ENCODE measurements at regions not wholly inside any gene's neighbourhood (a gene's known extent, or its start where the extent isn't known, plus 50 kb on each side); places are given as distances from the start of the nearest gene placed in this dataset.

GRCh38 chr3:93746-94145 is 102.8 kb upstream of the CHL1 start:
- Histone ChIP-seq H3K9me3 (replicated peaks in 1 of 2; ENCODE audit: control insufficient read depth in 1 of 2, insufficient read depth in 1 of 2, low read length in 2 of 2) (no peaks in the 10 kb centered on the region), H4K20me1 (ENCODE audit: insufficient read depth, low read length) (no peaks in the 10 kb centered on the region), H3K4me3 (replicated peaks in 1 of 3; ENCODE audit: low read depth in 2 of 3, low read length in 3 of 3) (no peak overlapping the region), H3K4me2 (replicated peaks; ENCODE audit: extremely low read depth, low read length, poor library complexity, severe bottlenecking) (no peak overlapping the region), H3K27ac (ENCODE audit: low read depth in 1 of 2, low read length in 2 of 2) (no peak overlapping the region), H3K9ac (ENCODE audit: insufficient read depth, low read length, poor library complexity, severe bottlenecking) (no peak overlapping the region), H3K36me3 (replicated peaks in 1 of 2; ENCODE audit: control insufficient read depth in 1 of 2, insufficient read depth in 2 of 2, low read length in 2 of 2) (no peaks in the 10 kb centered on the region), H3K4me1 (ENCODE audit: control insufficient read depth in 1 of 2, insufficient read depth in 2 of 2, low read length in 2 of 2) (no peaks in the 10 kb centered on the region), H2AFZ (ENCODE audit: insufficient read depth, low read depth, low read length, poor library complexity, severe bottlenecking) (no peak overlapping the region), H3K27me3 (ENCODE audit: control insufficient read depth in 2 of 2, insufficient read depth in 2 of 2, low read length in 2 of 2) (no peaks in the 10 kb centered on the region), H3K79me2 (ENCODE audit: insufficient read depth, low read length) (no peaks in the 10 kb centered on the region)
- TF ChIP-seq, protein P1, sequence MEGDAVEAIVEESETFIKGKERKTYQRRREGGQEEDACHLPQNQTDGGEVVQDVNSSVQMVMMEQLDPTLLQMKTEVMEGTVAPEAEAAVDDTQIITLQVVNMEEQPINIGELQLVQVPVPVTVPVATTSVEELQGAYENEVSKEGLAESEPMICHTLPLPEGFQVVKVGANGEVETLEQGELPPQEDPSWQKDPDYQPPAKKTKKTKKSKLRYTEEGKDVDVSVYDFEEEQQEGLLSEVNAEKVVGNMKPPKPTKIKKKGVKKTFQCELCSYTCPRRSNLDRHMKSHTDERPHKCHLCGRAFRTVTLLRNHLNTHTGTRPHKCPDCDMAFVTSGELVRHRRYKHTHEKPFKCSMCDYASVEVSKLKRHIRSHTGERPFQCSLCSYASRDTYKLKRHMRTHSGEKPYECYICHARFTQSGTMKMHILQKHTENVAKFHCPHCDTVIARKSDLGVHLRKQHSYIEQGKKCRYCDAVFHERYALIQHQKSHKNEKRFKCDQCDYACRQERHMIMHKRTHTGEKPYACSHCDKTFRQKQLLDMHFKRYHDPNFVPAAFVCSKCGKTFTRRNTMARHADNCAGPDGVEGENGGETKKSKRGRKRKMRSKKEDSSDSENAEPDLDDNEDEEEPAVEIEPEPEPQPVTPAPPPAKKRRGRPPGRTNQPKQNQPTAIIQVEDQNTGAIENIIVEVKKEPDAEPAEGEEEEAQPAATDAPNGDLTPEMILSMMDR (IDR thresholded peaks at IDR 0.05), result no peak
- Mint-ChIP-seq H3K27me3 (ENCODE audit: low read depth in 3 of 3) (peaks cover 0 to 2% (median 0%) of the 10 kb centered on the region in 3 donors), H3K4me1 (no peaks in the 10 kb centered on the region), H3K9me3 (peaks cover 0 to 6% (median 2%) of the 10 kb centered on the region in 7 donors), H3K4me3 (no peak overlapping the region), H3K36me3 (no peaks in the 10 kb centered on the region), H3K27ac (no peak overlapping the region)
- WGBS (ENCODE audit: insufficient coverage), result 89% methylated on average over 4 of the region's 7 CpGs
- no peak for DNase-seq
- intact Hi-C loops (cut with micrococcal nuclease), result no loop called here

DNA sequence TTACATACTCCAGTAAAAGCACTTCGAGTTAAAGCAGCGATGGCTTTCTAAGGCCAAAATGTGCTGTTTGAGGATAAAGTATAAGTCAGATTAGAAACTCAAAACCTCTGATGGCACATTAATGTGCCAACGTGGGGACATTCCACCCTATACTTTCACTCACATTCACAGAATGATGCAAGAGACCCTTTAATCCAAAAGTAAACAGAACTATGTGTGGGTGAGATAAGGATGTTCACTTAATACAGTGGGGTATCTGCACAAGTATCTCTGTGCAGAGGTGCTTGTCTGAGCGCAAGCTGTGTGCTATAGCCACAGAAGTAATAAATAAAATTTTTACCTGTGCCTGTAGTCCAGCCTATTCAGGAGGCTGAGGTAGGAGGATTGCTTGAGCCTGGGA is 100.3 kb upstream of the CHL1 start:
- no peak overlapping the region for H3K27ac Mint-ChIP-seq
- Histone ChIP-seq H4K20me1 (ENCODE audit: insufficient read depth, low read length) (no peaks in the 10 kb centered on the region), H3K9me3 (replicated peaks in 1 of 2; ENCODE audit: control insufficient read depth in 1 of 2, insufficient read depth in 1 of 2, low read length in 2 of 2) (no peaks in the 10 kb centered on the region), H3K4me3 (replicated peaks in 1 of 3; ENCODE audit: low read depth in 2 of 3, low read length in 3 of 3) (no peak overlapping the region), H3K27ac (ENCODE audit: low read depth in 1 of 2, low read length in 2 of 2) (no peak overlapping the region), H3K27me3 (ENCODE audit: control insufficient read depth in 2 of 2, insufficient read depth in 2 of 2, low read length in 2 of 2) (no peaks in the 10 kb centered on the region), H3K4me2 (replicated peaks; ENCODE audit: extremely low read depth, low read length, poor library complexity, severe bottlenecking) (no peak overlapping the region), H3K79me2 (ENCODE audit: insufficient read depth, low read length) (no peaks in the 10 kb centered on the region), H3K9ac (ENCODE audit: insufficient read depth, low read length, poor library complexity, severe bottlenecking) (no peak overlapping the region), H2AFZ (ENCODE audit: insufficient read depth, low read depth, low read length, poor library complexity, severe bottlenecking) (no peak overlapping the region), H3K4me1 (ENCODE audit: control insufficient read depth in 1 of 2, insufficient read depth in 2 of 2, low read length in 2 of 2) (no peaks in the 10 kb centered on the region), H3K36me3 (replicated peaks in 1 of 2; ENCODE audit: control insufficient read depth in 1 of 2, insufficient read depth in 2 of 2, low read length in 2 of 2) (no peaks in the 10 kb centered on the region)
- no peak overlapping the region for H3K4me3 Mint-ChIP-seq
- peaks cover 0 to 2% (median 0%) of the 10 kb centered on the region in 3 donors for H3K27me3 Mint-ChIP-seq (ENCODE audit: low read depth in 3 of 3)
- no peaks in the 10 kb centered on the region for H3K36me3 Mint-ChIP-seq
- DNase-seq, result no peak
- WGBS (ENCODE audit: insufficient coverage), result no CpG with 5 or more reads among the region's 4 CpGs
- TF ChIP-seq, protein P1 (IDR thresholded peaks at IDR 0.05), result no peak
- intact Hi-C loops (cut with micrococcal nuclease), result no loop called here
- no peaks in the 10 kb centered on the region for H3K4me1 Mint-ChIP-seq
- peaks cover 0 to 9% (median 2%) of the 10 kb centered on the region in 7 donors for H3K9me3 Mint-ChIP-seq
